ENCODE measurements at regions not wholly inside any gene's neighbourhood (a gene's known extent, or its start where the extent isn't known, plus 50 kb on each side); places are given as distances from the start of the nearest gene placed in this dataset.

DNA sequence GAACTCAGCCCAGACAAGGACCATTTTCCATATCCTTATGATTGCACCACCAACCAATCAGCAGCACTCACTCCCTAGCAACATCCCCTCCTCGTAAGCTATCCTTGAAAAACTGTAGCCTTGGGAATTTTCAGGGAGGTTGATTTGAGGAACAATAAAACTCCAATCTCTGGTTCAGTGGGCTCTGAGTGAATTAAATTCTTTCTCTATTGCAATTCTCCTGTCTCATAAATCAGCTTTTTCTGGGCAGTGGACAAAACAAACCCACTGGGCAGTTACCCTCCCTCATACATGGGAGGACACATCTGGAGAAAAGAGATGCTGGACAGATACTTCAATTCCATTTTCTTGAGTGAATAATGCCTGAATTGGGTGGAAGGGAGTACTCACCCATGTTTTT lies 115.4 kb upstream of the STXBP5 start:
- DNase-seq: no peak

DNA sequence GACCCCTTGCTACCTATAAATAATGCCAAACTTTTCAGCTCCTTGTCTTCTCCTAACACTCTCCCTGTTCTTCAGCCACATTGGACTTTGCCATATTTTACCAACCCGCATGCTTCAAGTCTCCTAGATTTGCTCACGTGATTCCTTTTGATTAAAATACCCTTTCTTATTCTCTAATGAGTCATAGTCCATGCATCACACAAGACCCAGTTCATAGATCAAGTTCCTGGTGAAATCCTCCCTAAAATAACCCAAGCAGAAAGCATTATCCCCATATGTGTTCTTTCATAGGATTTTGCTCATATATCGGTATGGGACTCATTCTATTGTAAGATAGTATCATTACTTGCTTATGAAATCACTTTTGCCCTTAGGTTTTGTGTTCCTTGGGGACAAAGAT lies 108.9 kb upstream of the STXBP5 start:
- DNase-seq: no peak

DNA sequence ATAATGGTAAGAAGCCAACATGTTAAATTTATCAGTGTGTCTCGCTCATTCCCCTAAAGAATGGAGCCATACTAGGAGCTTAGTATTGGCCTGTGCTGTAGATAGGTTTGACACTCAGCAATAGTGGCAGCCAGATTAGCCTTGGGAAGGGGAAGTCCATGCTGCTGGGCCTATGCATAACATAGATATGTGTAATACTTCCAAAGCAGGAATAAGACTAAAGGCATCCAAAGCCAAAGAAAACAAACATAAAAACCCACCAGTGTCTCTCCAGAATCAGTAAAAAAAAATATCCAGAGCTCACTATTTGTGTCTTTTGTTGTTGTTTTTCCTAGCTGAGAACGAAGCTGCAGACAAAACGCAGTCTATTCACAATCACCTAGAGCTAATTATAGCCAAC lies 104.2 kb upstream of the STXBP5 start:
- DNase-seq: no peak

DNA sequence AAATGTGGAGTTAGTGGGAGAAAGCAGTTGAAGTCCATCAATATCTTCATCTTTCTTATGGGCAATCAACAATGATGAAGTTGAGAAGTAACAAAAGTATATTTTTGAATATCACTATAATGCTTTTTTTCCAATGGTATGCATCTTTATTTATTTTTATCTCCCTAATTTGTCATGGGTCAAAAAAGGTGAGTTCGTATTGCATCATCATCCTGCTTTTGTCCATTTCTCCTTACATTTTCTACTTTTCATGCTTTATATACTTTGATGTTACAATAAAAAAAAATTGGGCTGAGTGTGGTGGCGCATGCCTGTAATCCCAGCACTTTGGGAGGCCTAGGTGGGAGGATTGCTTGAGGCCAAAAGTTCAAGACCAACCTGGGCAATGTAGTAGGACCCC lies 101.2 kb upstream of the STXBP5 start:
- DNase-seq: no peak

DNA sequence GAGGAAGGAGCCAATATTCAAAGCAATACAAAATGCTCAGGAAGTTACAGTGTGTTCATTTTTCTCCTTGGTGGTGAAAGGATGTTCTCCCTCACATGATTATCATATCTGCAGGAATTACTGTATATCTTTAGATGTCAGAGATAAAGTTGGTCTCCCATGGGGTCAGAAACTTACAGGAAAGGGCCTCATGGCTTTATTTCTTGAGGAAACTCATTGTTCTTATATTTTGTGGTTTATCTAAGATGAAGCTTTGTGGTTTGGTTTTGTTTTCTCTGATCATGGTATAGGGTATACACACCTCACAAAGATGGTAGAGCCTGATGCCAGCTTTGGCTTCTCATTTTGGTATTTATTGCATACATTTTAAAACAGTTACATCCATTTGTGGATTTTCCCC lies 100.5 kb upstream of the STXBP5 start:
- no peak for DNase-seq

DNA sequence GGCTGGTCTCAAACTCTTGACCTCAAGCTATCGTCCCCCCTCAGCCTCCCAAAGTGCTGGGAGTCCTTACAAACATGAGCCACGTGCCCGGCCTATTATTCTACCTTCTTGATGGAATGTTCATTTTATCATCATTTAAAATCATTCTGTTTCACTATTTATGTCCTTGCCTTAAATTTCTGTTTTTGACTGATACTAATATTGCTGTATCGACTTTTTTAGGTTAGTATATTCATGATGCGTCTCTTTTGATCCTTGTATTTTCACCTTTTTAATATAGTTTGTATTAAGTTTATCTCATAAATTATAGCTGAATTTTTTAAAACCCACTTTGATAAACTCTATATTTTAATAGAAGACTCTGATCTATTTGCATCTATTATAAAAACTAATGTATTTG lies 98.4 kb upstream of the STXBP5 start:
- DNase-seq: no peak

DNA sequence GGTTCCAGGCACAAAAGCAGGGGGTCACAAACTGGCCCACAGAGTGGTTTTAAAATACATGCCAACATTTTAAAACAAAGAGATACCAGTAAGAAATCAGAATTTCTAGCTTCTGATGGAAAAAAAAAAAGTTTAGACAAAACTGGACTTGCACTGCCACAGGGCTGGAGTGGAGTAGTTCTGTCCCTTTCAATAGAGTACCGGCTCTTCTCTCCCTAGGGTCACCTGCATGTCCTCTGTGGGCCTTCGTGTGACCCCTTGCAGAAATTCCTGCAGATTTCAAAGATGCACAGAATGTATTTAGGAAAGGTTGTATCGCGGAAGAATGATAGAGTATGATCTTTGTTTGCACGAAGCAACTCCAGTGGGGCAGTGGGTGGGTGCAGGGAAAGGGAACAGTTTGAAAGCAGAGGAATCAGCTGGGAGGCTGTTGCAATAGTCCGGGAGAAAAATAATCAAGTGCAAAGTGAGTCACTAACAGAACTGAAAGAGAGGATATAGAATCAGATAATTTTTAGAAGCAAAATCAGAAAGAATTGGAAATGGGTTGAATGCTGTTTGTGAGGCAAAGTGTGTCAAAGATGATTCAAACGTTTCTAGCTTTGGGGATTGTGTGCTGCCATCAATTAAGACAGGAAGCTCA lies 97.3 kb upstream of the STXBP5 start:
- DNase-seq: no peak

DNA sequence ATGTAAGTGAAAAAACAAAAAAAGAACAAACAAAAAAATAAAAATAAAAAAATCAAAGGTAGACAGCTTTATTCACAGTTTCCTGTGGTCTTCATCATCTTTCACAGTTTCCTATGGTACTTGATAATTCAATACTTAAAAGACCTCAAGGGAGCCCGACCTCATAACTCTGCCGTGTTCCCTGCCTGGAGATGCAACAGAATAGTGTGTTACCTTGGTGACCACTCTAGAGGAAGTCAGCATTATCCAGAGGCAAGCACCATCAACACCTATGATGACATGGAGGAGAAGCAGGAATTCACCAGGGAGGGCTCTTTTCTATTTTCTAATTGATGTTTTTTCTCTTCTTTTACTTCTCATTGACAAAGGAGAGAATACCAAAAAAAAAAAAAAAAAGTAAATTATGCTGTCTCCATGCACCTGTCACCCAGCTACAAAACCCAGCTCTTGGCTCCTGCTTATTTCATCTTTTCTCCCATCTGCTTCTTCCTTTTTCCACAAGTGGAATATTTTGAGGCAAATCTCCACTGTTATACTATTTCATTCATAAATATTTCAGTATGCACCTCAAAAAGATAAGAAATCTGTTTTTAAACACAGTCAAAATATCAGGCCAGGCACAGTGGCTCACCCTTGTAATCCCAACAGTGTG lies 95.8 kb upstream of the STXBP5 start:
- DNase-seq: no peak

DNA sequence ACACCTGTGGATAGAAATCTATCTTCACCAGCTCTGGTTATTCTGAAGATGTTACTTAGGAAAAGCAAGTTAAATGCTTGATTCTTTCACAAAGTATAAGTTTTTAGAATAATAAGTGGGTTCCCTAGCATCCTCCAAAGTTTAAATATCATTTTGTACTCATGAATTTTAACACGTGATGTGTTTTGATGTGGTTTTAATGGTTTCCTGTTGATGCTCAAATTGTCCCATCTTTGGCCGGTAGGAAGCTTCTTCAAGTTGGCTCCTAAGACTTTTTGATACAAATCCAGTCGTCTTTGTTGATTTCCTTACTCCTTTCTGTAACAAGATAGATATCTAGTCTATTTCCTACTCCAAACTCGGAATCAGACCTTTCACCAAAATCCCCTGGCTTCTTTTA lies 94.5 kb upstream of the STXBP5 start:
- no peak for DNase-seq

DNA sequence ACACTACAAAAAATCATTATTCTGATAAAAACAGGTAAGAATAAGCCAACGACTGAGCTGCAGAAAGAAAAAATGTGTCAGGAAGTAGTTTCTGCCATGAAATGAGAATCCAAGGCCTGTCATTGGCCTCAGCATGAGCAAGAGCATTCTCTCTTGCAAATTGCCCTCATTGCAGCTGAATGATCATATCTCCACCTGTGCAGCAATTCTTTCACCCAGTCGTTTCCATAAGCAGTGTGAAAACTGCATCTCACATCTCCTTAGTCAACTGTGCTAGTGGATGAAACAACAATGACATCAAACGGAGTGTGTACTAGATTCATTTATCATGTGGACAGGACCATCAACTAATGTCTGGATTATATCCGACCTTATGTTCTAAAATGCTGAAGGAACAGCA lies 88.2 kb upstream of the STXBP5 start:
- DNase-seq: no peak

DNA sequence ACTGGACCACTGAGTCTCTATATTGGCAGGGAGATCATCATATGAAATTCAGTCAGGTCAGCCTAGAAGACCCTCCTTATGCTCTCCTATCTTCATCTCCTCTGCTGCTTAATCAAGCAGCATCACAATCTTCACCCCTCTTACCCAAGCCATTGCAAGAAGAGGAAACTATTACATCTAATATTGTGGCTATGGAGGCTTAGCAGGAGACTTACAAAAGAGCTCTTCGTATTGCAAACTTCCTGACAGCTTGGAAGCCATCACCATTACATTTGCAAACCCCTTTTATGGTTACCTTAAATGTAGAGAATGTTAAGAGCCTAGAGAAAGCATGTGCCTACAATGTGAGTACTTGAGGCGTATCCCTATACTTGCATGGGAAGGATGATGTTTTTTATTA lies 87.2 kb upstream of the STXBP5 start:
- no peak for DNase-seq

DNA sequence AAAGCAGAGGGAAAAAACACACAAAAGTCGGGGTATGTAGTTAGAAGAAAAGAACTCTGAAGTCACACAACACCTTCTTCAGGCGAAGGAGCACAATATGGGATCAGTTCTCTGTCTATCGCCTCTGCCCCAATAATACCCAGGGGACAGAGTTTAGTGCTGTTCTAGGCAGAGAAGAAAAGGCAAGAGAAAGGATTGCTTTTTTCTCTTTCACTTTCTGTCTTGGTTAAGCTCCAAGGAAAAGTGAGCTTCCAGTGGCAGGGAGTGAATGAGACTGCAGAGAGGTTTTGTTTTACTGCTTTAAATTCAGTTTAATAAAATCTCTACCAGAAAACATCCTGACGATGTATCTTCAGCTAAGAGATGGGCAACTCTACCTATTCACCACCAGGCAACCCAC lies 86.6 kb upstream of the STXBP5 start:
- no peak for DNase-seq

DNA sequence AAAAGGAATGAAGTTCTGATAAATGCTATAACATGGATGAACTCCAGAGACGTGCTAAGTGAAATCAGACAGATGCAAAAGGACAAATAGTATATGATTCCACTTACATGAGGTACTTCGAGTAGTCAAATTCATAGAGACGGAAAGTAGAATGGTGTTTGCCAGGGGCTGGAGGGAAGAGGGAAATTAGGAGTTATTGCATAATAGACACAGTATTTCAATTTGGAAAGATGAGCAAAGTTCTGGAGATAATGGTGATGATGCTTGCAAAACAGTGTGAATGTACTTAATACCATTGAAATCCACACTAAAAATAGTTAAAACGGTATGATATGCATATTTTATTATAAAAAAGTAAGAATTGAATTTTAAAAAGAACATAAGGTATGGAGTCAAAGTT lies 84.9 kb upstream of the STXBP5 start:
- DNase-seq: no peak

DNA sequence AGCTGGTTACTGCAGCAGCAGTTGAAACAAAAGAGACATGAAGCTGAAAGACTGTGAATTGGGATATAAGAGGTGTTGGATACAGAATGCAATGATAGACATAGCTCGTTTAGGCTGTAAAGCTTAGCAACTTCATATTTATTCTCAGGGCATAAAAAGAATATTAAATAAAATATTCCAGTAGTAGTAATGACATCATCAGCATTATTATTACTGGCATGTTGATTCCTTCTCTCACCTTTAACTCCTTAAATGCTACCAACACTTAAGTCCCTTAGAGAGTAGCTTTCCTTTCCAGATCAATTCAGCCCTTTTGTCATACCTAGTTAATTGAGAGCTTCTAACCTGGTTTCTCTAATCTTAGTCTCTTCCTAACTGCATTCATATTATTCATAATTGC lies 81.4 kb upstream of the STXBP5 start:
- DNase-seq: no peak

DNA sequence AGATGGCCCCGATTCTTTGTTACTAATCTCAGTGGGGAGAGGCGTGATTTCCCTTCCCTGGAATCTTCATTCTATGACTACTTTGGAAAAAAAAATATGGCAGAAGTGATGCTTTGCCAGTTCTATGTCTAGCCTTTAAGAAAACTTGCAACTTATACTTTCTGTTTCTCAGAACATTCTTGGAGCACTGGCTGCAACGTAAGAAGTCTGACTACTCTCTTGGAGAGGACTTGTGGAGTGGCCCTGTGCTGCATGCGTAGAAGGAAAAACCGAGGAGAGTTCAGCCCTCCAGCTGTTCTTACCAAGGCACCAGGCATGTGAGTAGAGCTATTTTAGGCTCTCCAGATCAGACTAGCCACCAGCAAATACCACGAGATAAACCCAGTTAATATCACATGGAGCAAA lies 77.6 kb upstream of the STXBP5 start:
- no peak for DNase-seq

DNA sequence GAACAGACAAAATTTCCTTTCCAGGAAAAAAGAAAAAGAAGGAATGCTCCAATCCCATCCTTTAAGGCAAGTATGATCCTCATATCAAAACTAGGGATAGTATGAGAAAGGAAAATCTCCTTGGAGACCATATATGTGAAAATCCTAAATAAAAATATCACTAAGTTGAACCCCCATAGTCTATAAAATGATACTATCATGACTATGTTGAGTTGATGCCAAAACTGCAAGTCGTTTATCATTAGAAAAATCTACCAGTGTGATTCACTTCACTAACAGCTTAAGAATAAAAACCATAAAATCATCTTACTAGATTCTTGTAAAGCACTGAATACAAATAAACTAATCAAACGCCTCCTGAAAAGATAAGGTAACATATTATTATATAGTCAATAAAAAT lies 76.6 kb upstream of the STXBP5 start:
- DNase-seq: no peak

DNA sequence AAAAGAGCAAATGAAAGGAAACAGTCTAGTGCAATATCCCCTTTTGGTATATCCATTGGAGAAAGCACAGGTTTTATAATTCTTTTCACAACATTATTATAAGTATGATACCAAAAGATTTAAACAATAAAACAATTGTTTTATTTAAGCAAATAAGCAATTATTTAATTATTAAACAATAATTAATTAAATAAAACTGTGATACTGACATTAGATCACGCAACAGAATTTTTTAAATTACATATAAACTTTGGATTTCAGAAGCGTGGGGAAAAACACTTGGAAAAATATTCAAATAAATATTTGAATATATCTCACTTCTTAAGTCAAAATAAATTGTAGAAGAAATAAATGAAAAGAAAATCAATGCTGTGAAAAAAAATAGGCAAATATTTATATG lies 76.2 kb upstream of the STXBP5 start:
- no peak for DNase-seq

DNA sequence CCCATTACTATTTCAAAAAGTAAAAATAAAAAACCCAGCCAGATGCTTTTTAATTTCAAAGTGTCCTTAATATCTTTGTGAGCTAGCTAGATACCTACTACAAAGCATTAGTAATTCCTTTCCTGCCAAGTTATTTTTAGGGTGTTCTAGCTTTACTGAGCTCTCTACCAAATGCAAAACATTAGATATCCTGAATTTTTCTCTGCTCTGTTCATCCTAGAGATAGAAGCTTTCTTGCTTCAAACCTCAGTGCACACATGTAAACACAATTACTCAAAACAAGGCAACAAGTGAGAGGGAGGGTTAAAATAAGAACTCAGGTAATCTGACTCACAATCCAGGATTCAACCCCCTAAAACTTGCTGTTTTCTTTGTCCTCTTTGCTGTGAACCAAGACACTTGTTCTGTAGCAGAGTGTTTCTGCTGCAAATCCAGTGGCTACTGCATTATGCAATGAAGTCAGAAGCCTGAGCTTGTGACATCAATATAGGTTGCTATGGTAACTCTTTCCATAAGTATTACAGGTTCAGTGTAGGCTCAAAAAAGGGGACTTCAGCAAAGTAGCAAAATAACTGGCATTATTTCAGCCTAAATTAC lies 72.6 kb upstream of the STXBP5 start:
- no peak for DNase-seq

DNA sequence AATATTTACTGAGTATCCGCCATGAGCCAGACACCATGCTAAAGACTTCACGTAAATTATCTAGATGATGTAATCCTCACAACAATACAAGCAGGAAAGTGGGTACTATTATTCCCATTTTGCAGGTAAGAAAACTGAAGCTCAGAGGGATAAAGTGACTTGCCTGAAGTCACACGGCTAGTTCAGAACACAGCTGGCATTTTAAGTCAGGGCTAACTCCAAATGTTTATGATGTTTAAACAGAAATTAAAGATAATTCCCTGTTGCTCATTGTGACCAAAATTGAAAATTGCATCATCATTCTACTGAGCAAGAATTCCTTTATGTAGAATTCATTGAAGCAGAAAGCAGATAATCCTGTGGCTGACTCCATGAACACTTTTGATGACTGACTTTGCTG lies 71.3 kb upstream of the STXBP5 start:
- DNase-seq: no peak

DNA sequence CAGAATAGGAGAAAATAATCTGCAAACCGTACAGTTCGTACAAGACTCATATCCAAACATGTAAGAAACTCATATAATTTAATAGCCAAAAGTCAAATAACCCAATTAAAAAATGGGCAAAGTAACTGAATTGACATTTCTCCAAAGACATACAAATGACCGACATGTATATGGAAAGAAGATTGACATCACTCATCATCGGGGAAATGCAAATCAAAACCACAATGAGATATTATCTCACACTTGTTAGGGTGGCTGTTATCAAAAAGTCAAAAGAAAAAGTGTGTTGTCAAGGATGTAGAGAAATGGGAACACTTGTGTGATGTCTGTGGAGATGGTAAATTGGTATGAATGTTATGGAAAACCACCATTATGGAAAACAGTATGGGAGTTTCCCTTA lies 70.5 kb upstream of the STXBP5 start:
- no peak for DNase-seq

DNA sequence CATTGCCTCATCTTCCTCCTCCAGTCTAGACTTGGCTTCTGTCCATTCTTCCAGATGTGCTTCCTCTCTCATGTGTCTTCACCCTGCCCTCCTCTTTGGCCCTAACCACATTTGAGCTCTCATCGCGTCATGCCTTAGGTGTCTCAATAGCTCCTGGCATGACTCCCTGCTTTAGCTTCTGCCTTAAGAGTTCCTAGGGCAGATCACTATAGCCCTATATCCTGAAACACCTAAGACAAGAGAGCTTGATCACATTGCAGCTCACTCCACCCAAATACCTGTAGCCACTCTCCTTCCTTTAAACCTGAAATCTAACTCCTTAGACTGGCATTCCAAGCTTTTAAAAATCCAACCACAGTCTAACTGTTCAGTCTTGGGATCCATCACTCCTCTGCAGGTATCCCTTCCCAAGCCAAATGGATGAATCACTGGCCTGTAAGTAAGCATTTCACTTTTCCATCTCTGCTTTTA lies 69.0 kb upstream of the STXBP5 start:
- no peak for DNase-seq

DNA sequence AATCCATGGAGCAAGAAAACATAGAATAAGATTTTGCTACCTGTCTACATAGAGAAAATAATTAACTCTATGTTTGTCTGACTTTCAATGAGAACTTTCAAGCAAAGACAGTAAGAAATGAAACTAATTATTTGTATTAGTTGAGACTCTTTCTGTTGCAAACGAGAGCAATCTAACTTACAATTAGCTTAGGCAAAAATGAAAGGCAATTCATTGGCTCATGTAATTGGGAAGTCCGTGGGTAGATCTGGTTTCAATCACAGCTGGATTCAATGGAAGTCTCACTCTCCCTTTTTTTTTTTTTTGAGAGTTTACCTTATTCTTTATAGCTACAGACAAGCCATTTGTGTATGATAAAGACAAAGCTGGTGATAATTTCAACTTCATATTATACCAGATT lies 68.2 kb upstream of the STXBP5 start:
- no peak for DNase-seq

DNA sequence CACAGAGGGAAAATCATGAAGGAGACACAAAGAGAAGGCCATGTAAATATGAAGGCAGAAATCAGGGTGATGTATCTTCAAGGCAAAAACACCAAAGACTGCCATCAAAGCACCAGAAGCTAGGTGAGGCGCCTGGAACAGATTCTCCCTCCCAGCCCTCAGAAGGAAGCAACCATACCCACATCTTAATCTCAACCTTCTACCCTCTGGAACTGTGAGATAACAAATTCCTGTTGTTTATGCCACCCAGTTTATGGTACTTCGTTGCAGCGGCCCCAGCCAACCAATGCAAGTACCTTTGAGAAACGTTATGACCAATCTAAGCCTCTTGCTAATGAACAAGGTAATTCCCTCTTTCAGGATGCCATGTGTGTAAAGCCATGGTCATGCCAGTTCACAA lies 66.2 kb upstream of the STXBP5 start:
- no peak for DNase-seq

DNA sequence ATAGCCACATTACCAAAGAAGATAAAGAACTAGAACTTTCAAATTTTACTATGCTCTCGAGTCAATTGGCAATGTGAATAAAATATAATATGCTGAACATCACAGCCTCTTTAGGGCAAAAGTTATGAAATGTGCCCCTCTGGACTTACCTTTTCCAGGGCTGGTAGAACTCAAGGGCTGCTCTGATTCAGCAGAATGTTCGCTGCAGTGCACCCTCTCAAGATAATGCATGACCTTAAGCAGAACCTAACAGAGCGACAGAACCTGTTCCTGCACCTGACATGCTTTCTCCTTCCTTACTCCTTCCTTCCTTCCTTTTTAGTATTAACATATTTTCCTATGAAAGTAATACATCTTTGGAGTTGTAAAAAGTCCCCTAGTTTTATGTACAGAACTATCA lies 65.4 kb upstream of the STXBP5 start:
- DNase-seq: no peak
